Liver (tissue), 8 donors: ENCODE measurements at regions not wholly inside any gene's neighbourhood (a gene's known extent, or its start where the extent isn't known, plus 50 kb on each side); places are given as distances from the start of the nearest gene placed in this dataset.

ENCODE experiments used
- DNase-seq: peaks from one replicate; pipeline ENCODE4 v3.0.0-alpha.2; 2017; ENCODE audit warnings: low spot score
- H3K27ac ChIP-seq, 2 donors: one replicate each; pipeline ENCODE4 v1.7.0; 2013; ENCODE audit warnings: inconsistent platforms in 2 of 2, low read length in 2 of 2, control low read depth in 1 of 2, low read depth in 1 of 2, mild to moderate bottlenecking in 1 of 2
- H3K27me3 ChIP-seq, 4 donors: one replicate each; pipeline versions ENCODE4 v1.6.1 to v1.7.0; 2013; ENCODE audit warnings: low read length in 3 of 4, inconsistent platforms in 1 of 4, mild to moderate bottlenecking in 1 of 4, moderate library complexity in 1 of 4; ENCODE audit not compliant: control insufficient read depth in 4 of 4, insufficient read depth in 4 of 4
- H3K36me3 ChIP-seq, 4 donors: one replicate each; pipeline versions ENCODE4 v1.6.1 to v1.7.0; 2013; ENCODE audit warnings: low read length in 3 of 4, mild to moderate bottlenecking in 3 of 4, low read depth in 1 of 4, moderate library complexity in 1 of 4; ENCODE audit not compliant: control insufficient read depth in 4 of 4, insufficient read depth in 3 of 4
- H3K4me1 ChIP-seq, 4 donors: one replicate each; pipeline versions ENCODE4 v1.6.1 to v1.7.0; 2013; ENCODE audit warnings: low read length in 3 of 4, mild to moderate bottlenecking in 3 of 4, moderate library complexity in 1 of 4; ENCODE audit not compliant: control insufficient read depth in 4 of 4, insufficient read depth in 4 of 4
- H3K4me3 ChIP-seq, 3 donors: one replicate each; pipeline versions ENCODE4 v1.6.1 to v1.7.0; 2013; ENCODE audit warnings: low read length in 3 of 3, control low read depth in 1 of 3, low read depth in 1 of 3, mild to moderate bottlenecking in 1 of 3
- H3K9ac ChIP-seq, 2 donors: one replicate each; pipeline ENCODE4 v1.7.0; 2013; ENCODE audit warnings: low read length in 2 of 2, mild to moderate bottlenecking in 2 of 2, moderate library complexity in 2 of 2, control low read depth in 1 of 2, low read depth in 1 of 2
- H3K9me3 ChIP-seq, 4 donors: one replicate each; pipeline versions ENCODE4 v1.6.1 to v1.7.0; 2013; ENCODE audit warnings: low read length in 3 of 4; ENCODE audit not compliant: control insufficient read depth in 4 of 4
- CTCF ChIP-seq: fragments of 150-350 bp; IDR thresholded peaks from 2 replicates; pipeline ENCODE4 v1.5.1; 2017; ENCODE audit warnings: improper control_type of control experiment, low read depth, low read length; ENCODE audit not compliant: missing input control
- EGR1 ChIP-seq, 2 donors: IDR thresholded peaks; 2 replicates each; pipeline ENCODE4 v1.6.1; 2016 to 2018; ENCODE audit warnings: antibody characterized with exemption in 2 of 2, low read depth in 2 of 2
- FOXA2 ChIP-seq: IDR thresholded peaks from 2 replicates; pipeline ENCODE4 v1.6.1; 2016; ENCODE audit warnings: antibody characterized with exemption
- HNF4A ChIP-seq, 2 donors: conservative IDR thresholded peaks; 2 replicates each; pipeline ENCODE4 v1.6.1; 2016; ENCODE audit warnings: antibody characterized with exemption in 2 of 2, mild to moderate bottlenecking in 2 of 2
- JUND ChIP-seq, 2 donors: IDR thresholded peaks; 2 replicates each; pipeline ENCODE4 v1.6.1; 2016; ENCODE audit warnings: antibody characterized with exemption in 2 of 2
- NR2F2 ChIP-seq: IDR thresholded peaks from 2 replicates; pipeline ENCODE4 v1.6.1; 2016; ENCODE audit warnings: antibody characterized with exemption
- RAD21 ChIP-seq, 2 donors: IDR thresholded peaks; 2 replicates each; pipeline ENCODE4 v1.6.1; 2016; ENCODE audit warnings: antibody characterized with exemption in 2 of 2, mild to moderate bottlenecking in 2 of 2
- SP1 ChIP-seq: IDR thresholded peaks from 2 replicates; pipeline ENCODE4 v1.6.1; 2018; ENCODE audit warnings: antibody characterized with exemption, mild to moderate bottlenecking
- YY1 ChIP-seq: IDR thresholded peaks from 2 replicates; pipeline ENCODE4 v1.6.1; 2016; ENCODE audit warnings: antibody characterized with exemption, mild to moderate bottlenecking
- WGBS: extraction: QIAGEN DNeasy Blood & Tissue Kit; methylation state at CpG from one replicate; pipeline ENCODE4 v1.1.7; 2013; 5-methylcytosine and 5-hydroxymethylcytosine counted together
- TF ChIP-seq, protein P1 (sequence below): IDR thresholded peaks from 2 replicates; pipeline ENCODE4 v1.6.1; 2016; ENCODE audit warnings: antibody characterized with exemption
- TF ChIP-seq, protein P2 (sequence below): IDR thresholded peaks from 2 replicates; pipeline ENCODE4 v1.6.1; 2016; ENCODE audit warnings: antibody characterized with exemption
- donor health status: healthy.
- donor health status: healthy.
- donor health status: healthy.
- donor health status: healthy.
- donor health status: healthy.

GRCh38 chr16:77571115-77571862 is 136.5 kb upstream of the ADAMTS18 start (continued):
- TF ChIP-seq, protein P1, sequence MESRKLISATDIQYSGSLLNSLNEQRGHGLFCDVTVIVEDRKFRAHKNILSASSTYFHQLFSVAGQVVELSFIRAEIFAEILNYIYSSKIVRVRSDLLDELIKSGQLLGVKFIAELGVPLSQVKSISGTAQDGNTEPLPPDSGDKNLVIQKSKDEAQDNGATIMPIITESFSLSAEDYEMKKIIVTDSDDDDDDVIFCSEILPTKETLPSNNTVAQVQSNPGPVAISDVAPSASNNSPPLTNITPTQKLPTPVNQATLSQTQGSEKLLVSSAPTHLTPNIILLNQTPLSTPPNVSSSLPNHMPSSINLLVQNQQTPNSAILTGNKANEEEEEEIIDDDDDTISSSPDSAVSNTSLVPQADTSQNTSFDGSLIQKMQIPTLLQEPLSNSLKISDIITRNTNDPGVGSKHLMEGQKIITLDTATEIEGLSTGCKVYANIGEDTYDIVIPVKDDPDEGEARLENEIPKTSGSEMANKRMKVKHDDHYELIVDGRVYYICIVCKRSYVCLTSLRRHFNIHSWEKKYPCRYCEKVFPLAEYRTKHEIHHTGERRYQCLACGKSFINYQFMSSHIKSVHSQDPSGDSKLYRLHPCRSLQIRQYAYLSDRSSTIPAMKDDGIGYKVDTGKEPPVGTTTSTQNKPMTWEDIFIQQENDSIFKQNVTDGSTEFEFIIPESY: no peak
- TF ChIP-seq YY1: no peak

DNA sequence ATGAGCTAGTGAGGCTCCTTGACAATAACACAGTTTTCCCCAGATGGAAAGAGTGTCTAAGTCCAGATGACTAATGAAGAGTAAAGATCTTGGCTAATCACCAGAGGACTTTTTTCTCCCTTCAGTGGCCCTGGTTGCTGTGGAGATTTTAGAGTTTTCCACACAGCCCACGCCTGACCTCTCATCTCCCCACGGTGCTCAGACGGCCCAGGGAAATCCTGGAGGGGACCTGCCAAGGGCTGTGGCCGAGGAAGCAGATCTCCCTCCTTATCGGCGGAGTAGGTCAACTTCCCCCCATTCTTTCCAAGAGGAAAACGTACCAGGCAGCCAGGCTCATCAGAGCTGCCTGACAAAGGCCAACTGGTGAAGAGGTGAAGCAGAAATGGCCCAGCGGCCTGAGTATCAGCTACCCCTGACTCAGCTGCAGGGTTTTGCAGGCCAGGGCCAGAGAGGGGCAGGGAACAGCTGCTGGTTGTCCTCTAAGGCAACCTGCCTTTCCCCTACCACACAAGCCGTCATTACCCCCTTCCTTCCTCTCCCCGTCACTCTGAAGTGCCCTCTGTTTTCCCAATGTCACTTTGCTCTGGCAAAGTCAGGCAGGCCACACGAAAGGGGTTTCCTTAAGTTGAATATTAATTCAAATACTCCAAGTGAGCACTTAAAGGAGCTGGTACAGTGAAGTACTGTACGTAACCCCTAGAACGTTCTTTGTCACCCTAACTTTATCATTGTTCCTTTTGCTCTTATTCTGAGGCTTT is 140.2 kb upstream of the ADAMTS18 start:
- H3K27ac ChIP-seq: no peak overlapping the region
- no peak for DNase-seq

GRCh38 chr16:77579351-77579891 is 142.9 kb upstream of the NUDT7 start:
- Histone ChIP-seq H3K36me3 (no peaks in the 10 kb centered on the region), H3K27me3 (peaks cover 0 to 3% (median 0%) of the 10 kb centered on the region in 4 donors), H3K9me3 (no peaks in the 10 kb centered on the region), H3K4me1 (no peaks in the 10 kb centered on the region), H3K27ac (no peak overlapping the region), H3K9ac (no peak overlapping the region), H3K4me3 (no peak overlapping the region)
- no peak for DNase-seq
- peak in 1 of 2 donors; percentile 27 for TF ChIP-seq JUND (IDR thresholded peaks at IDR 0.05)
- TF ChIP-seq FOXA2: peak; percentile 42
- peak in 1 of 2 donors; percentile 24 for TF ChIP-seq HNF4A (conservative IDR thresholded peaks at IDR 0.05)
- TF ChIP-seq, protein P2, sequence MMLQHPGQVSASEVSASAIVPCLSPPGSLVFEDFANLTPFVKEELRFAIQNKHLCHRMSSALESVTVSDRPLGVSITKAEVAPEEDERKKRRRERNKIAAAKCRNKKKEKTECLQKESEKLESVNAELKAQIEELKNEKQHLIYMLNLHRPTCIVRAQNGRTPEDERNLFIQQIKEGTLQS: no peak
- no peak for TF ChIP-seq EGR1 (IDR thresholded peaks at IDR 0.05; ENCODE audit: low read depth in 2 of 2)
- no peak for TF ChIP-seq RAD21 (IDR thresholded peaks at IDR 0.05)
- TF ChIP-seq SP1: peak; percentile 6
- WGBS: 20% methylated on average over 3 of the region's 3 CpGs

More for the DNA sequence above, 140.2 kb upstream of the ADAMTS18 start:
- Histone ChIP-seq H3K9ac (no peak overlapping the region), H3K27me3 (peaks cover 0 to 6% (median 0%) of the 10 kb centered on the region in 4 donors), H3K4me1 (no peaks in the 10 kb centered on the region), H3K9me3 (no peaks in the 10 kb centered on the region), H3K36me3 (no peaks in the 10 kb centered on the region), H3K4me3 (no peak overlapping the region)
- TF ChIP-seq NR2F2 (peak; percentile 82), SP1 (no peak), CTCF (no peak)
- WGBS: 64% methylated on average over 13 of the region's 13 CpGs
